Stimulated activated CD8-positive, alpha-beta memory T cell treated with anti-CD3 and anti-CD28 coated beads, Interleukin-15, amount 100 ng/mL, for 24 hours (primary cell): ENCODE measurements at regions not wholly inside any gene's neighbourhood (a gene's known extent, or its start where the extent isn't known, plus 50 kb on each side); places are given as distances from the start of the nearest gene placed in this dataset.
"Not testable (repeated sequence)": the region's sequence is repeated elsewhere in the genome, so short reads cannot be mapped to it uniquely, and the experiment has no call there.

ENCODE experiments used
- DNase-seq: peaks from one replicate; pipeline ENCODE4 v3.0.0-alpha.2; 2020; ENCODE audit warnings: low read depth

- DNase-seq: no peak
These were observed 1570.6 kb upstream of the LRRTM3 start for GRCh38 chr10:65355141-65355680.

GRCh38 chr10:65358565-65358964 is 1567.3 kb upstream of the LRRTM3 start:
- no peak for DNase-seq

GRCh38 chr10:65360497-65360896 is 1565.3 kb upstream of the LRRTM3 start:
- DNase-seq: no peak

- no peak for DNase-seq
These were observed 1560.0 kb upstream of the LRRTM3 start for GRCh38 chr10:65365878-65366277.

GRCh38 chr10:65367706-65368105 is 1558.1 kb upstream of the LRRTM3 start:
- DNase-seq: no peak

- no peak for DNase-seq
These were observed 1550.3 kb upstream of the LRRTM3 start for GRCh38 chr10:65375528-65375927.

GRCh38 chr10:65377687-65378086 is 1548.1 kb upstream of the LRRTM3 start:
- no peak for DNase-seq

GRCh38 chr10:65394502-65395297 is 1531.1 kb upstream of the LRRTM3 start:
- DNase-seq: no peak

GRCh38 chr10:65395631-65396030 is 1530.2 kb upstream of the LRRTM3 start:
- no peak for DNase-seq

GRCh38 chr10:65396997-65397396 is 1528.8 kb upstream of the LRRTM3 start:
- no peak for DNase-seq

GRCh38 chr10:65408401-65408800 is 1517.4 kb upstream of the LRRTM3 start:
- DNase-seq: no peak

GRCh38 chr10:65413001-65413400 is 1512.8 kb upstream of the LRRTM3 start:
- DNase-seq: no peak

GRCh38 chr10:65415318-65415717 is 1510.5 kb upstream of the LRRTM3 start:
- no peak for DNase-seq

- DNase-seq: no peak
These were observed 1509.7 kb upstream of the LRRTM3 start for GRCh38 chr10:65416094-65416493.

GRCh38 chr10:65419629-65420028 is 1506.2 kb upstream of the LRRTM3 start:
- no peak for DNase-seq

GRCh38 chr10:65423043-65423442 is 1502.8 kb upstream of the LRRTM3 start:
- DNase-seq: no peak

GRCh38 chr10:65429381-65429780 is 1496.5 kb upstream of the LRRTM3 start:
- DNase-seq: not testable (repeated sequence)

- no peak for DNase-seq
These were observed 1494.9 kb upstream of the LRRTM3 start for GRCh38 chr10:65430979-65431378.

GRCh38 chr10:65470986-65471385 is 1454.8 kb upstream of the LRRTM3 start:
- DNase-seq: no peak

GRCh38 chr10:65482848-65483247 is 1443.0 kb upstream of the LRRTM3 start:
- no peak for DNase-seq

- no peak for DNase-seq
These were observed 1434.0 kb upstream of the LRRTM3 start for GRCh38 chr10:65491799-65492198.

GRCh38 chr10:65496541-65496940 is 1429.3 kb upstream of the LRRTM3 start:
- DNase-seq: no peak

- no peak for DNase-seq
These were observed 1428.0 kb upstream of the LRRTM3 start for GRCh38 chr10:65497837-65498236.

GRCh38 chr10:65500716-65501115 is 1425.1 kb upstream of the LRRTM3 start:
- no peak for DNase-seq
